ENCODE measurements at regions not wholly inside any gene's neighbourhood (a gene's known extent, or its start where the extent isn't known, plus 50 kb on each side); places are given as distances from the start of the nearest gene placed in this dataset.
A peak's percentile ranks its signal among the peaks of the same experiment; 100 is the strongest.

- ATAC-seq (peak; percentile 80 to 93 (median 86)), DNase-seq (peak in 1 of 3 donors; percentile 34)
- no peaks in the 10 kb centered on the region for H3K9me3 ChIP-seq
- 43% methylated on average over 7 of the region's 7 CpGs for WGBS (ENCODE audit: insufficient coverage, low coverage, low lambda C conversion rate, missing lambda C conversion rate)
- intact Hi-C loops (cut with DNase I): no loop called here
- peaks cover 0 to 20% (median 6%) of the 10 kb centered on the region in 4 donors for H3K4me1 ChIP-seq
- no peak for TF ChIP-seq POLR2A (IDR thresholded peaks at IDR 0.05)
- TF ChIP-seq, protein P1, sequence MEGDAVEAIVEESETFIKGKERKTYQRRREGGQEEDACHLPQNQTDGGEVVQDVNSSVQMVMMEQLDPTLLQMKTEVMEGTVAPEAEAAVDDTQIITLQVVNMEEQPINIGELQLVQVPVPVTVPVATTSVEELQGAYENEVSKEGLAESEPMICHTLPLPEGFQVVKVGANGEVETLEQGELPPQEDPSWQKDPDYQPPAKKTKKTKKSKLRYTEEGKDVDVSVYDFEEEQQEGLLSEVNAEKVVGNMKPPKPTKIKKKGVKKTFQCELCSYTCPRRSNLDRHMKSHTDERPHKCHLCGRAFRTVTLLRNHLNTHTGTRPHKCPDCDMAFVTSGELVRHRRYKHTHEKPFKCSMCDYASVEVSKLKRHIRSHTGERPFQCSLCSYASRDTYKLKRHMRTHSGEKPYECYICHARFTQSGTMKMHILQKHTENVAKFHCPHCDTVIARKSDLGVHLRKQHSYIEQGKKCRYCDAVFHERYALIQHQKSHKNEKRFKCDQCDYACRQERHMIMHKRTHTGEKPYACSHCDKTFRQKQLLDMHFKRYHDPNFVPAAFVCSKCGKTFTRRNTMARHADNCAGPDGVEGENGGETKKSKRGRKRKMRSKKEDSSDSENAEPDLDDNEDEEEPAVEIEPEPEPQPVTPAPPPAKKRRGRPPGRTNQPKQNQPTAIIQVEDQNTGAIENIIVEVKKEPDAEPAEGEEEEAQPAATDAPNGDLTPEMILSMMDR (IDR thresholded peaks at IDR 0.05): no peak
- H3K27ac ChIP-seq: no peak overlapping the region
- no peak overlapping the region for H3K4me3 ChIP-seq
- no peaks in the 10 kb centered on the region for H3K27me3 ChIP-seq
- H3K36me3 ChIP-seq: no peaks in the 10 kb centered on the region
These were observed 174.9 kb upstream of the NRP1 start for GRCh38 chr10:33509231-33509831.

- ATAC-seq: peak; percentile 80 to 89 (median 82)
- TF ChIP-seq, protein P1 (IDR thresholded peaks at IDR 0.05): no peak
- no peak for TF ChIP-seq POLR2A (IDR thresholded peaks at IDR 0.05)
- peak overlapping the region in 2 of 3 donors; percentile 3 to 14 for H3K27ac ChIP-seq
These were observed 173.4 kb upstream of the NRP1 start for GRCh38 chr10:33507662-33508425.

DNA sequence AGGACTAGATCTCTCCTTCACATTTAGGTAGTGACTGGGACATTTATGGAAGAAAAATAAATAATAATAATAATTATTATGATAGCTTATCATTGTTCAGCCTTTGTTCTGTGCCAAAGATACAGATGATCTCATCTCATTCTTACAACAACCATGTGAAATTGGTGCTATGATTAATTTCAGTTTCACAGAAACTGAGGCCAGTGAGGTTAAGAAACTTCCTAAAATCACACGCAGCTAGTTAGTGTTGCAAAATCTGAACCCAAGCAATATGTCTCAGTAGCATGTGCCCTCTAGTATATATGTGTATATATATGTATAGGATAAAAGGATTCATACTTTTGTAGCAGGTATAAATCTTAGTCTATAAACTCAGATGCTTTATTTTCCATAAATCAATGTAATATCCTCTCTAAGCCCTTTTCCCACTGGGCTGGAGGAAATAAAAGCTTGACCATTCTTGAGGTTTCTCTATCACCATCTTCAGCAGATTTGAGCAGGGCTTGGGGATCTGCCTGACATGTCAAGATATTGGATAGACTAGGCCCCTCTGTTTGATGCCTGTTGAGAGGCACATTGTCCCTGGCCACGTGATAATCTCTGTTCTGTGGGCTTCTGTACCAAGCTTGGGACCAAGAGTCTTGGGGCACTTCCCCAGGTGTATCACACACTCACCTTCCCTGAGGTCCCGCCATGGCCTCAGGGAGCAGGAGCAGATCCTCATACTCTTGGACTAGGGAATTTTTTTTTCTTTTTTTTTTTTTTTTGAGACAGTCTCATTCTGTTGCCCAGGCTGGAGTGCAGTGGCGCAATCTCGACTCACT lies 172.6 kb upstream of the NRP1 start:
- Histone ChIP-seq H3K4me1 (peaks cover 0 to 20% (median 6%) of the 10 kb centered on the region in 4 donors), H3K4me3 (no peak overlapping the region), H3K27me3 (no peaks in the 10 kb centered on the region), H3K36me3 (no peaks in the 10 kb centered on the region), H3K27ac (no peak overlapping the region), H3K9me3 (no peaks in the 10 kb centered on the region)
- no peak for TF ChIP-seq POLR2A (IDR thresholded peaks at IDR 0.05)
- TF ChIP-seq, protein P1 (IDR thresholded peaks at IDR 0.05): no peak
- intact Hi-C loops (cut with DNase I): no loop called here
- 54% methylated on average over 2 of the region's 5 CpGs for WGBS (ENCODE audit: insufficient coverage, low coverage, low lambda C conversion rate, missing lambda C conversion rate)
- no peak for DNase-seq
- ATAC-seq: peak in 2 of 4 donors; percentile 29 to 37

More at GRCh38 chr10:33507662-33508425, 173.4 kb upstream of the NRP1 start:
- WGBS (ENCODE audit: insufficient coverage, low coverage, low lambda C conversion rate, missing lambda C conversion rate): 46% methylated on average over 9 of the region's 10 CpGs
- no peak for DNase-seq
- Histone ChIP-seq H3K4me3 (no peak overlapping the region), H3K36me3 (no peaks in the 10 kb centered on the region), H3K27me3 (no peaks in the 10 kb centered on the region), H3K9me3 (no peaks in the 10 kb centered on the region), H3K4me1 (peaks cover 0 to 20% (median 6%) of the 10 kb centered on the region in 4 donors)
- intact Hi-C loops (cut with DNase I): no loop called here

DNA sequence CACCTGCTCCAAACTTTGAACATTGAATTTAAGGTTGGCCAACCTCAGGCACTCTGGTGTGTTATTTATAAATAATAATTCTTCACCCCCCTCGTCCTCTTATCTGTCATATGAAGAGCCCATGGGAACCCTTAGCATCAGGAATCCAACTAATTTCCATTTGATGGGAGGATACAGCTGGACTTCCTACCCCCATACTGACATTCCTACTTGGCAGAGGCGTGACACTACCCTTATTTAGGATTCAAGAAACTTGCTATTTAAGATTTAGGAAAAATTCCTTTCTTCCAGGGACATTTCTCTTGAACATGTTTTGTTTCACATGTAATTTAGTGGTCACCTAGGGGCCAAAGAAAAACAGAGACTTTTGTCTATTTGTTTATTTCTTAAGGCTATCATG lies 171.9 kb upstream of the NRP1 start:
- TF ChIP-seq, protein P1 (IDR thresholded peaks at IDR 0.05): no peak
- TF ChIP-seq POLR2A (IDR thresholded peaks at IDR 0.05): no peak
- Histone ChIP-seq H3K4me1 (peaks cover 0 to 20% (median 6%) of the 10 kb centered on the region in 4 donors), H3K9me3 (no peaks in the 10 kb centered on the region), H3K27me3 (no peaks in the 10 kb centered on the region), H3K36me3 (no peaks in the 10 kb centered on the region), H3K4me3 (no peak overlapping the region), H3K27ac (no peak overlapping the region)
- intact Hi-C loops (cut with DNase I): no loop called here
- DNase-seq (no peak), ATAC-seq (no peak)
- 90% methylated on average over 2 of the region's 2 CpGs for WGBS (ENCODE audit: insufficient coverage, low coverage, low lambda C conversion rate, missing lambda C conversion rate)

Measured in right lobe of liver (tissue), 6 donors.